ENCODE measurements at regions not wholly inside any gene's neighbourhood (a gene's known extent, or its start where the extent isn't known, plus 50 kb on each side); places are given as distances from the start of the nearest gene placed in this dataset.

DNA sequence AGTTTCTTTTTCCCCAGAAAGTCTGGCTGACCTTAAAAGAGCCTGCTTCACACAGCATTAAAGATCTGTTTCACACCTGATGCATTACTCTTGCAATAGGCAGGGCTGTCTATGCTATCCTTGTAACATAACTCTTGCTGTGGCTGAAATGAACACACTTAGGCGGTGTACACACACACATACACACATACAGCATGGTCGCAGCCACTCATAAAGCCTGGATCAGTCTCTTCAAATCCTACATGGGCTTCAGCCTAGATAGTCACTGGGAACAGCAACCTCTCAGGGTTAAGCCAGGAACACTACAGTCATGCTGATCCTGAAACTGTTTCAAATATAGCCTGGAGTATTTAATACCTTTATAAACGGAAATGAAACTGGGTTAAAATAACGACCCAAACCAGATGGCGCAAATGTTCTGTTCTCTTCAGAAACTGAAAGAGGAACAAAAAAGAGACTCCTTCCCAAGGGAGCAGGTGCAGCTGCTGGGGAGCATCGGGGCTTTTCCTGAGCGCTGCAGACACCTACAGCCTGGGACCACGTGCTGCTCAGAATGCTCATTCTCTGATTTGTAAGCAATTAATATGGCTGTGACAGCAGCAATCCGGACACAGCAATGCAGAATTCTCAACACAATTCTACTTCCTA is 61.0 kb upstream of the SFMBT2 start:
- TF ChIP-seq ZNF274 (IDR thresholded peaks at IDR 0.05; ENCODE audit: low read depth, low read length) = no peak
- H3K4me3 ChIP-seq (ENCODE audit: low read length) = peak overlapping the region; percentile 21; the same call in 1 of the 2 replicates

GRCh38 chr10:7470371-7470770 is 59.5 kb upstream of the SFMBT2 start:
- 0 out of 2 replicates have a peak overlapping the region, but pooled peaks have one; percentile 19 for H3K4me3 ChIP-seq (ENCODE audit: low read length)
- no peak for TF ChIP-seq ZNF274 (IDR thresholded peaks at IDR 0.05; ENCODE audit: low read depth, low read length)

GRCh38 chr10:7467031-7467667 is 56.3 kb upstream of the SFMBT2 start:
- no peak for TF ChIP-seq ZNF274 (IDR thresholded peaks at IDR 0.05; ENCODE audit: low read depth, low read length)
- no peak overlapping the region for H3K4me3 ChIP-seq (ENCODE audit: low read length)

DNA sequence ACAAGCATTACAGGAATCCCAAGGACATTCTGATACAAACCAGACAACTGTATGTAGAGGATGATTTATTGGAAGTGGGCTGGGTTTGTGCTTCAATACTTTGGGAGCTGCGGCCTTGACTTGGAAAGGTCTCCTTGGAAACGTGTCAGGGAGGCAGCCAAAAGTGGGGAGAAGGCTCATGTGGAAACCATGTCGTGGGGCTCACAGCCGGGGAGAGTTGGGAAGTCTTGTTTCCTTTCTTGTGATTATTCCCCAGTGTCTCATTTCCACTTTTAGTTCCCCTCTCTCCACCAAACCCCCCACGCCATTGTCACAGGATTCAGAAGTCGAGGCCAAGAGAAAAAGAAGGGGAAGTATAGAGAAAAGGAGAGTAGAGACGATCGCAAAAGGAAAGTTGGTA is 53.9 kb upstream of the SFMBT2 start:
- TF ChIP-seq ZNF274 (IDR thresholded peaks at IDR 0.05; ENCODE audit: low read depth, low read length) = no peak
- no peak overlapping the region for H3K4me3 ChIP-seq (ENCODE audit: low read length)

Measured in GM08714 (cell line).